Sigmoid colon (tissue), 4 donors: ENCODE measurements at regions not wholly inside any gene's neighbourhood (a gene's known extent, or its start where the extent isn't known, plus 50 kb on each side); places are given as distances from the start of the nearest gene placed in this dataset.

Experiments
- CTCF ChIP-seq, 4 experiments: fragments of 450-650 bp in 3 of 4; fragments of 200-600 bp in 1 of 4; IDR thresholded peaks; one replicate each; pipeline ENCODE4 v1.5.1; 2016 to 2019; ENCODE audit warnings: antibody characterized with exemption in 4 of 4, mild to moderate bottlenecking in 3 of 4, moderate library complexity in 2 of 4
- POLR2A ChIP-seq, 2 donors: fragments of 450-650 bp; IDR thresholded peaks; one replicate each; pipeline ENCODE4 v1.6.1; 2016; ENCODE audit warnings: antibody characterized with exemption in 2 of 2, mild to moderate bottlenecking in 2 of 2, moderate library complexity in 2 of 2
- POLR2AphosphoS5 ChIP-seq, 4 donors: sonication (generic); formaldehyde crosslinking; IDR thresholded peaks; one replicate each; pipeline ENCODE4 v1.6.1; 2017; ENCODE audit warnings: antibody characterized with exemption in 4 of 4

DNA sequence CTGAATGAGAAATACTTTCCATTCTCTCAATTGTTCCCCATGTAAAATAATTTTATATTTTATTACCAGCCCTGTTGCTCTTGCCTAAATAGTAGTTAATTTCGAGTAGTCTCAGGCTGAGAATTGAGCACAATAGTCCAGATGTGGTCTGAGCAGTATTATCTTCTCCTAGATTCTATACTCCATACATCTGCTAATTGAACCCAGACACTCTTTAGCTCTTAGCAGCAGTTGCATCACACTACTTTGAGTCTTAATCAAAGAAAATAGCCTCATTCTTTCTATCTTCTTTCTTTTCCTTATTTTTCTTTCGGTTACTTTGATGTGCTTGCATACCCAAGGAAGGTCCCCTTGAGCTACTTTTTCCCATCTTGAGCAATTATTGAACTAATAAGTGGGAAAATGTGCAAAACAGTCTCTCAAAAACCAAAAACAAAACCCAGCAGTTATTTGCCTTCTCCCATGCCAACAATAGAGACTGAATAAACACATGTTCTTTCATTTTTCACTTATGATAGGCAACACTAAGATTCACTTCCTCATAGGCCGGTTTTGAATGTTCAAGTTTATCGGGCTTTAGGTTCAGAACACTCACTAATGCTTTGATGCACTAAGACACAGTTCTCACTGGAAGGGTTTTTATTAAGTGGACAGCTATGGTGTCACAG is 204.5 kb downstream of the POU4F1 start:
- TF ChIP-seq CTCF (IDR thresholded peaks at IDR 0.05) (no peak), POLR2A (IDR thresholded peaks at IDR 0.05) (no peak), POLR2AphosphoS5 (IDR thresholded peaks at IDR 0.05) (no peak)
